Left lung (tissue), 4 donors: ENCODE measurements at regions not wholly inside any gene's neighbourhood (a gene's known extent, or its start where the extent isn't known, plus 50 kb on each side); places are given as distances from the start of the nearest gene placed in this dataset.

Experiments
- ATAC-seq: fragments of 200-7000 bp; cut with Tn5 transposase; one replicate; pipeline ENCODE4 v1.9.1; 2020; ENCODE audit warnings: moderate library complexity
- DNase-seq, 4 donors: peaks; one replicate each; pipeline ENCODE4 v3.0.0-alpha.2; 2013 to 2020
- H3K27ac ChIP-seq, 2 donors: fragments of 200-600 bp; sonication (generic) in 1 of 2; one replicate each; pipeline versions ENCODE4 v1.5.0 to v1.8.0; 2020 to 2021
- H3K27me3 ChIP-seq, 2 donors: fragments of 200-600 bp; sonication (generic) in 1 of 2; one replicate each; pipeline versions ENCODE4 v1.5.0 to v1.8.0; 2020 to 2021
- H3K36me3 ChIP-seq, 2 donors: fragments of 200-600 bp; sonication (generic) in 1 of 2; one replicate each; pipeline versions ENCODE4 v1.5.0 to v1.8.0; 2020 to 2021
- H3K4me1 ChIP-seq, 2 donors: fragments of 200-600 bp; one replicate each; pipeline ENCODE4 v1.8.0; 2021
- H3K4me3 ChIP-seq, 2 donors: fragments of 200-600 bp; sonication (generic) in 1 of 2; one replicate each; pipeline versions ENCODE4 v1.5.0 to v1.8.0; 2020 to 2021; ENCODE audit warnings: mild to moderate bottlenecking in 1 of 2
- H3K9me3 ChIP-seq, 2 donors: fragments of 200-600 bp; sonication (generic) in 1 of 2; one replicate each; pipeline versions ENCODE4 v1.5.0 to v1.8.0; 2020 to 2021
- intact Hi-C, 2 donors: fragments of 100-400 bp; cut with DNase I; formaldehyde crosslinking; loops; one replicate each; pipeline versions ENCODE4 v1.11.2 to v1.14.2; 2022
- TF ChIP-seq, protein P1 (sequence below), 2 donors: fragments of 200-600 bp; sonication (generic) in 1 of 2; IDR thresholded peaks; one replicate each; pipeline versions ENCODE4 v1.5.0 to v1.8.0; 2021; ENCODE audit warnings: antibody characterized with exemption in 2 of 2
- donor health status: DM: no; HTN: yes; CAD: no.
- donor health status: DM: no; HTN: no; CAD: no.

DNA sequence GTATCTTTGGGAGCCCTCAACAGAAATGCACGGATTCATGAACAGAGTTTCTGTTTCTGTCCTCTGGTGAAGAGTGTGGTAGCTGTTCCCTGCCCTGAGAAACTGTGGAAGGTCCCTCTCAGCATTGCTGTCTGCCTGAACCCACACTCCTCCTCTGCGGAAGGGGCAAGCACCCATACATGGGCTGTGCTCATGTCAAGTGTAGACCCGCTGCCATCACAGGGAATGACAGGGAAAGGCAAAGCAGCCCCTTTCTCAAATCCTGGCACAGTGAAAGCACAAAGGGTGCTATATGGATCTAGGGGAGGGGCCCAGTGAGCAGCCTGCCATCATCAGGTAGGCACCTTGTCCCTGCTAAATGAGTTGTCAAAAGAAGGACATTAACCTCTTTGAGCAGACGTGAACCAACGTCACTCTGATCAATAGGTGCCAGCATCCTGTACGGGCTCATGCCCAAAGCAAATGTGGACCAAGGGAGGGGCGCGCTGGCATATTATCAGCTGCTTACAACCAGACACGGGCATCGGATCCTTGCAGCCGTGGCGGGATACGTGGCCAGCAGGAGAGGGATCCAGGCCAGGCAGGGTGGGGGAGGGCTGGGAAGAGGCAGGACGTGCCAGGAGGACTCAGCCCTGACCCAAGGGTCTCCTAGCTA lies 231.2 kb upstream of the PMEPA1 start:
- TF ChIP-seq, protein P1, sequence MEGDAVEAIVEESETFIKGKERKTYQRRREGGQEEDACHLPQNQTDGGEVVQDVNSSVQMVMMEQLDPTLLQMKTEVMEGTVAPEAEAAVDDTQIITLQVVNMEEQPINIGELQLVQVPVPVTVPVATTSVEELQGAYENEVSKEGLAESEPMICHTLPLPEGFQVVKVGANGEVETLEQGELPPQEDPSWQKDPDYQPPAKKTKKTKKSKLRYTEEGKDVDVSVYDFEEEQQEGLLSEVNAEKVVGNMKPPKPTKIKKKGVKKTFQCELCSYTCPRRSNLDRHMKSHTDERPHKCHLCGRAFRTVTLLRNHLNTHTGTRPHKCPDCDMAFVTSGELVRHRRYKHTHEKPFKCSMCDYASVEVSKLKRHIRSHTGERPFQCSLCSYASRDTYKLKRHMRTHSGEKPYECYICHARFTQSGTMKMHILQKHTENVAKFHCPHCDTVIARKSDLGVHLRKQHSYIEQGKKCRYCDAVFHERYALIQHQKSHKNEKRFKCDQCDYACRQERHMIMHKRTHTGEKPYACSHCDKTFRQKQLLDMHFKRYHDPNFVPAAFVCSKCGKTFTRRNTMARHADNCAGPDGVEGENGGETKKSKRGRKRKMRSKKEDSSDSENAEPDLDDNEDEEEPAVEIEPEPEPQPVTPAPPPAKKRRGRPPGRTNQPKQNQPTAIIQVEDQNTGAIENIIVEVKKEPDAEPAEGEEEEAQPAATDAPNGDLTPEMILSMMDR (IDR thresholded peaks at IDR 0.05) = no peak
- no peak overlapping the region for H3K4me3 ChIP-seq
- H3K36me3 ChIP-seq = no peaks in the 10 kb centered on the region
- H3K9me3 ChIP-seq = no peaks in the 10 kb centered on the region
- no peak for ATAC-seq
- intact Hi-C loops = no loop called here
- DNase-seq = no peak
- peaks cover 0 to 6% of the 10 kb centered on the region in 2 donors for H3K27me3 ChIP-seq
- peaks cover 0 to 4% of the 10 kb centered on the region in 2 donors for H3K4me1 ChIP-seq
- H3K27ac ChIP-seq = no peak overlapping the region

GRCh38 chr20:57940376-57940775 lies 230.6 kb upstream of the PMEPA1 start:
- DNase-seq (no peak), ATAC-seq (no peak)
- Histone ChIP-seq H3K36me3 (no peaks in the 10 kb centered on the region), H3K4me1 (peaks cover 0 to 4% of the 10 kb centered on the region in 2 donors), H3K9me3 (no peaks in the 10 kb centered on the region), H3K27me3 (peaks cover 0 to 6% of the 10 kb centered on the region in 2 donors), H3K27ac (no peak overlapping the region), H3K4me3 (no peak overlapping the region)
- TF ChIP-seq, protein P1 (IDR thresholded peaks at IDR 0.05) = no peak
- intact Hi-C loops = no loop called here

DNA sequence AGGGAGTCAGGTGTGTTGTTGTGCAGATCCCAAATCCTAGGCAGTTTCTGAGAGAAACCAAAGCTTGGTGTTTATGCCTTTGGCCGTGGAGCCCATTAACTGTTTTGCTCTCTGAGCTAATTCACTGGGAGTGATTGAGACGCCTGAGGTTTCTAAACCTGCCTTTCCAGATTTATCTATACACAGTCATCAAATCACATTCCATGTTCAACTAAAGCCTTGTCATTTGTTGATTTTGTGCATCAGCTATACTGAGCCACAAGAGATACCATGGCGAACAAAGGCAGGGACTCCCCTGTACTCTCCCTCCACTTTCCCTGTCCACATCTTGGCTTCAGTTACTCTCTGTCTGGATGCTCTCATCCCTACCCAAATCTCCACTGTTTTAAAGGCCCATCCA lies 229.7 kb upstream of the PMEPA1 start:
- TF ChIP-seq, protein P1 (IDR thresholded peaks at IDR 0.05) = no peak
- no peak overlapping the region for H3K27ac ChIP-seq
- no peak overlapping the region for H3K4me3 ChIP-seq
- intact Hi-C loops = no loop called here
- DNase-seq = no peak
- H3K36me3 ChIP-seq = no peaks in the 10 kb centered on the region
- peaks cover 0 to 4% of the 10 kb centered on the region in 2 donors for H3K4me1 ChIP-seq
- no peak for ATAC-seq
- H3K9me3 ChIP-seq = no peaks in the 10 kb centered on the region
- peaks cover 0 to 6% of the 10 kb centered on the region in 2 donors for H3K27me3 ChIP-seq

DNA sequence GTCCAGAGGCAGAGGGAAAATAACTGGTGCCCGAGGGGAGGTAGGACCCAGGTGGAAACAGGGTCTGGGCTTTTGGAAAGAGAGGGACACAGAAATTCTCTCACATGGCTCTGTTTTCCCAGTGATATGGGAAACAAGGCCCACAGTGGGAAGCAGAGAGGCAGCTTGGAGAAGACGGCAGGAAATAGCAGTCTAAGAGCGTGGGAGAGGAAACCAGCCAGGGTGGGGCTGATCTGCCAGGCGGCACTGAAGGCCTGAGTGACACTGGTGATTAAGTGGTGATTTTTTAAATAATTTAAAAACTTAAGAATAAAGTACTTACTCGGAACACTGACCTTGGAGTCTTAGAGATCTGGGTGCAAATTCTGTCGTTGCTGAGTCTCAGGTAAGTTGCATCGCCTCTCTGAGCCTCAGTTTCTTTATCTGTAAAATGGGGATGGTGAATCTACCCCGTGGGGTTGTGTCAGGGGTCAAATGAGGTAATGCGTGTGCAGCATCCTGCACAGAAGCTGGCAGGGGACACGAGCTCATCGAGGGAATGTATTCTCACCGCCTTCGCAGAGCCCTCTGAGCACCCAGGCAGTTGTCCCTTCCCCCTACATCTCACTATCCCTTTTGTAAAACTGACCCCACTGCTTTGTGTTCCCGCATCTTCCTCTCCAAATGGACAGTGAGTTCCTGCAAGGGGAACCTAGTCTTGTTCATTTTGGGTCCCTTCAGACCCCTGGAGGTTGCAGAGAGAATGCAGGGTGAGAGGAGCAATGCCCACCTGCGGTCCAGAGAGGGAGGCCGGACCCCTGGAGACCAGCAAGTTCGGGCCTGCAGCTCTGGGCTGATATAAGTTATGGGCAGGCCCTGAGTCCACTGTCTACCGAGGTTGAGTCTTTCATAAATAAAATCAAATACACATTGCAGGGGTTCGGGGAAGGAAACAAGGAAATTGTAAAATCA lies 228.6 kb upstream of the PMEPA1 start:
- TF ChIP-seq, protein P1 (IDR thresholded peaks at IDR 0.05) = no peak
- Histone ChIP-seq H3K4me3 (no peak overlapping the region), H3K27ac (no peak overlapping the region), H3K9me3 (no peaks in the 10 kb centered on the region), H3K4me1 (peaks cover 0 to 4% of the 10 kb centered on the region in 2 donors), H3K36me3 (no peaks in the 10 kb centered on the region), H3K27me3 (peaks cover 0 to 6% of the 10 kb centered on the region in 2 donors)
- intact Hi-C loops = no loop called here
- DNase-seq (no peak), ATAC-seq (no peak)
